Mammary epithelial cell (primary cell): ENCODE measurements at regions not wholly inside any gene's neighbourhood (a gene's known extent, or its start where the extent isn't known, plus 50 kb on each side); places are given as distances from the start of the nearest gene placed in this dataset.

Source experiments
- EZH2 ChIP-seq: IDR thresholded peaks from 2 replicates; pipeline ENCODE4 v1.6.1; 2012; ENCODE audit warnings: low read length, inconsistent platforms, borderline replicate concordance
- TF ChIP-seq, protein P1 (sequence below), 2 donors: IDR thresholded peaks in 1 of 2; conservative IDR thresholded peaks in 1 of 2; 2 replicates each; pipeline ENCODE4 v1.5.1; 2011 to 2012; ENCODE audit warnings: inconsistent platforms in 2 of 2, low read length in 2 of 2, mild to moderate bottlenecking in 2 of 2, control low read depth in 1 of 2, low read depth in 1 of 2; ENCODE audit not compliant: insufficient read depth in 1 of 2; ENCODE audit errors: extremely low read depth in 1 of 2

GRCh38 chr2:198767694-198768093, 690.0 kb downstream of the SATB2 start:
- TF ChIP-seq, protein P1, sequence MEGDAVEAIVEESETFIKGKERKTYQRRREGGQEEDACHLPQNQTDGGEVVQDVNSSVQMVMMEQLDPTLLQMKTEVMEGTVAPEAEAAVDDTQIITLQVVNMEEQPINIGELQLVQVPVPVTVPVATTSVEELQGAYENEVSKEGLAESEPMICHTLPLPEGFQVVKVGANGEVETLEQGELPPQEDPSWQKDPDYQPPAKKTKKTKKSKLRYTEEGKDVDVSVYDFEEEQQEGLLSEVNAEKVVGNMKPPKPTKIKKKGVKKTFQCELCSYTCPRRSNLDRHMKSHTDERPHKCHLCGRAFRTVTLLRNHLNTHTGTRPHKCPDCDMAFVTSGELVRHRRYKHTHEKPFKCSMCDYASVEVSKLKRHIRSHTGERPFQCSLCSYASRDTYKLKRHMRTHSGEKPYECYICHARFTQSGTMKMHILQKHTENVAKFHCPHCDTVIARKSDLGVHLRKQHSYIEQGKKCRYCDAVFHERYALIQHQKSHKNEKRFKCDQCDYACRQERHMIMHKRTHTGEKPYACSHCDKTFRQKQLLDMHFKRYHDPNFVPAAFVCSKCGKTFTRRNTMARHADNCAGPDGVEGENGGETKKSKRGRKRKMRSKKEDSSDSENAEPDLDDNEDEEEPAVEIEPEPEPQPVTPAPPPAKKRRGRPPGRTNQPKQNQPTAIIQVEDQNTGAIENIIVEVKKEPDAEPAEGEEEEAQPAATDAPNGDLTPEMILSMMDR (conservative IDR thresholded peaks at IDR 0.05 in 1 of 2, IDR thresholded peaks at IDR 0.05 in 1 of 2; ENCODE audit: extremely low read depth in 1 of 2, insufficient read depth in 1 of 2, low read depth in 1 of 2, low read length in 2 of 2): no peak
- no peak for TF ChIP-seq EZH2
